Hepatocyte (in vitro differentiated cells): ENCODE measurements at regions not wholly inside any gene's neighbourhood (a gene's known extent, or its start where the extent isn't known, plus 50 kb on each side); places are given as distances from the start of the nearest gene placed in this dataset.
A peak's percentile ranks its signal among the peaks of the same experiment; 100 is the strongest.

ENCODE experiments used
- DNase-seq: peaks from one replicate; pipeline ENCODE4 v3.0.0-alpha.2; 2016; ENCODE audit warnings: low spot score
- H2AFZ ChIP-seq: fragments of 200-600 bp; sonication (generic); 2 replicates; pipeline ENCODE4 v1.6.0; 2016; ENCODE audit warnings: antibody characterized with exemption, mild to moderate bottlenecking
- H3K27ac ChIP-seq: fragments of 200-600 bp; sonication (generic); 2 replicates; pipeline ENCODE4 v1.5.1; 2016; ENCODE audit warnings: mild to moderate bottlenecking
- H3K27me3 ChIP-seq: fragments of 200-600 bp; sonication (generic); 2 replicates; pipeline ENCODE4 v1.6.1; 2016
- H3K36me3 ChIP-seq: fragments of 200-600 bp; sonication (generic); replicated peaks from 2 replicates; pipeline ENCODE4 v1.5.1; 2016; ENCODE audit warnings: low read depth; ENCODE audit not compliant: insufficient read depth
- H3K4me1 ChIP-seq: fragments of 200-600 bp; sonication (generic); 2 replicates; pipeline ENCODE4 v1.5.1; 2016; ENCODE audit warnings: mild to moderate bottlenecking, moderate library complexity; ENCODE audit not compliant: insufficient read depth
- H3K4me2 ChIP-seq: fragments of 200-600 bp; sonication (generic); 2 replicates; pipeline ENCODE4 v1.6.0; 2016
- H3K4me3 ChIP-seq: fragments of 200-600 bp; sonication (generic); 2 replicates; pipeline ENCODE4 v1.5.1; 2016; ENCODE audit warnings: mild to moderate bottlenecking
- H3K79me2 ChIP-seq: fragments of 200-600 bp; sonication (generic); 2 replicates; pipeline ENCODE4 v1.6.0; 2017; ENCODE audit warnings: mild to moderate bottlenecking
- H3K9me2 ChIP-seq: fragments of 200-600 bp; sonication (generic); replicated peaks from 2 replicates; pipeline ENCODE4 v1.6.0; 2017; ENCODE audit warnings: mild to moderate bottlenecking; ENCODE audit not compliant: insufficient read depth
- H3K9me3 ChIP-seq: fragments of 200-600 bp; sonication (generic); 2 replicates; pipeline ENCODE4 v1.5.1; 2016; ENCODE audit warnings: low read depth, mild to moderate bottlenecking
- H4K20me1 ChIP-seq: fragments of 200-600 bp; sonication (generic); 2 replicates; pipeline ENCODE4 v1.6.0; 2016; ENCODE audit warnings: mild to moderate bottlenecking; ENCODE audit not compliant: insufficient read depth, poor library complexity, severe bottlenecking
- CTCF ChIP-seq: fragments of 200-600 bp; sonication (generic); IDR thresholded peaks from 2 replicates; pipeline ENCODE4 v1.5.1; 2016; ENCODE audit warnings: antibody characterized with exemption, mild to moderate bottlenecking; ENCODE audit not compliant: poor library complexity
- EZH2 ChIP-seq: fragments of 200-600 bp; sonication (generic); IDR thresholded peaks from 2 replicates; pipeline ENCODE4 v1.6.1; 2016; ENCODE audit warnings: antibody characterized with exemption, mild to moderate bottlenecking, borderline replicate concordance
- EZH2phosphoT487 ChIP-seq: fragments of 200-600 bp; sonication (generic); IDR thresholded peaks from one replicate; pipeline ENCODE4 v1.6.1; 2018; ENCODE audit warnings: antibody characterized with exemption, mild to moderate bottlenecking, low read depth, moderate library complexity; ENCODE audit not compliant: unreplicated experiment, severe bottlenecking
- WGBS: methylation state at CpG from one replicate; pipeline ENCODE4 v1.1.6; 2016; ENCODE audit warnings: low lambda C conversion rate; ENCODE audit errors: missing lambda C conversion rate; 5-methylcytosine and 5-hydroxymethylcytosine counted together

- Histone ChIP-seq H3K9me2 (no peaks in the 10 kb centered on the region), H3K4me3 (no peak overlapping the region), H3K4me2 (peak overlapping the region; percentile 38), H3K36me3 (no peaks in the 10 kb centered on the region), H3K4me1 (peaks cover 4% of the 10 kb centered on the region), H3K27ac (peak overlapping the region; percentile 56), H3K27me3 (no peaks in the 10 kb centered on the region), H4K20me1 (no peaks in the 10 kb centered on the region), H3K9me3 (no peaks in the 10 kb centered on the region), H3K79me2 (peaks cover 2% of the 10 kb centered on the region), H2AFZ (no peak overlapping the region)
- TF ChIP-seq EZH2phosphoT487 (no peak), CTCF (no peak), EZH2 (no peak)
- no peak for DNase-seq
- WGBS: 45% methylated on average over 3 of the region's 3 CpGs
Measured at GRCh38 chr2:188902901-188903491, 71.2 kb upstream of the COL3A1 start.

DNA sequence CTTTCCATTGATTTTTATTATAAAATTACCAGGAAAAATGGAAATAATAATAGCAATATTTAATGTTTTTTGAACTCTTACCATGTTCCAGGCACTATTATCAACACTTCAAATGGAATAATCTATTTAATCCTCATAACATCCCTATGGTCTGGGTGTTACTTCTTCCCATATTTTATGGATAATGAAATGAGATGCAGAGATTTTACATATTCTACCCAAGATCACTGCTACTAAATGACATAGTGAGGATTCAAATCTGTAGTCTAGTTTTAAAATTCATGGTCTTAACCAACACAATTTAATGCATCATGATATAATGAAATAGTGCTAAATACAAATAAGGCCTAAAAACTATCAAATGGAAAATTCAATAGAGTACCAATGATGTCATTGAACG is 70.4 kb upstream of the COL3A1 start:
- Histone ChIP-seq H3K4me2 (no peak overlapping the region), H3K4me3 (no peak overlapping the region), H3K9me2 (no peaks in the 10 kb centered on the region), H4K20me1 (no peaks in the 10 kb centered on the region), H2AFZ (no peak overlapping the region), H3K9me3 (no peaks in the 10 kb centered on the region), H3K27ac (no peak overlapping the region), H3K4me1 (peaks cover 4% of the 10 kb centered on the region), H3K36me3 (no peaks in the 10 kb centered on the region), H3K27me3 (no peaks in the 10 kb centered on the region), H3K79me2 (peaks cover 2% of the 10 kb centered on the region)
- WGBS: 100% methylated on average over 1 of the region's 1 CpG
- no peak for DNase-seq
- TF ChIP-seq EZH2 (no peak), EZH2phosphoT487 (no peak), CTCF (no peak)

DNA sequence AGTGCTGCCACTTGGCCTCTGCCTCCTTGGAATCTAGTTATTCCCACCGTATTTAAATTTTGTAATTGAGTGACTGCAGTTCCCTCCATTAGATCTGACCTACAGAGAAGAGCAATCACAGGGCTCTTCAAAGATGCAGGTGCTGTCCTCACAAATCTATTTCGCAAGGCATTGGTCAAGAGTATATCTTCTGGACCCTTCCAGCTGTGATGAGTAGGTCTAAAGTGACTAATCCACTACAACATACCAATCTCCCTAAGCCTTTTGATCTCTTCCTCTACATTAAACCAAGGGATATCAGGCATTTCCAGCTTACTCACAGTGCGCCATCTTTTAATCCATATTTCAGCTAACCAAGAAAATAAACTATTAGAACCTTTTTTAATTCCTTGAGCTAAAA is 65.1 kb upstream of the COL3A1 start:
- Histone ChIP-seq H3K4me3 (no peak overlapping the region), H3K4me2 (no peak overlapping the region), H3K79me2 (no peaks in the 10 kb centered on the region), H3K27me3 (no peaks in the 10 kb centered on the region), H3K9me3 (no peaks in the 10 kb centered on the region), H3K36me3 (no peaks in the 10 kb centered on the region), H4K20me1 (no peaks in the 10 kb centered on the region), H3K4me1 (no peaks in the 10 kb centered on the region), H2AFZ (no peak overlapping the region), H3K27ac (no peak overlapping the region), H3K9me2 (no peaks in the 10 kb centered on the region)
- TF ChIP-seq EZH2 (no peak), EZH2phosphoT487 (no peak), CTCF (no peak)
- DNase-seq: no peak
- 85% methylated on average over 3 of the region's 3 CpGs for WGBS

DNA sequence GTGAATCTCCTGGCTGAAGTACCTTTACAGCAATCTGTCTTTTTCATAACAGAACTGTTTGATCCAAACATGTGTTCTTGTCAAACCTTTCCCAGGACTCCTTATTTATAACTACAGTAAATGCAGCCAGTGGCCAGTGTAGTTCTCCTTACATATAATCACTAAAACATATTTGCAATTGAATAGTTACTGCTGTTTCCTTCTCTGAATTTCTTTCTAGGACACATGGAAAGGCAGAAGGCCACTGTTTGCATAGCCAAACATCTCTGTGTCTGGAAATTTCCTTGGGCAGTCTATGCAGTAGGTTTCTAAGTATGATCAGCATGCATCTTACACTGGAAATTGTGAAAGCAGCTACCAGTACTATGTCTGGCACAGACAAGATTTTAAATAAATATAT is 57.4 kb upstream of the COL3A1 start:
- Histone ChIP-seq H3K27ac (no peak overlapping the region), H2AFZ (no peak overlapping the region), H3K9me2 (no peaks in the 10 kb centered on the region), H3K36me3 (no peaks in the 10 kb centered on the region), H4K20me1 (no peaks in the 10 kb centered on the region), H3K4me2 (no peak overlapping the region), H3K4me3 (no peak overlapping the region), H3K27me3 (no peaks in the 10 kb centered on the region), H3K79me2 (no peaks in the 10 kb centered on the region), H3K4me1 (no peaks in the 10 kb centered on the region), H3K9me3 (no peaks in the 10 kb centered on the region)
- no peak for DNase-seq
- TF ChIP-seq EZH2phosphoT487 (no peak), EZH2 (no peak)
